HCT116 (cell line): ENCODE measurements at regions not wholly inside any gene's neighbourhood (a gene's known extent, or its start where the extent isn't known, plus 50 kb on each side); places are given as distances from the start of the nearest gene placed in this dataset.

Experiments used
- ATAC-seq: fragments of 200-7000 bp; cut with Tn5 transposase; 2 replicates; pipeline ENCODE4 v1.9.1; 2020; ENCODE audit warnings: mild to moderate bottlenecking, moderate library complexity
- BruUV-seq: library from RNA; stranded (reverse); fragments of 400-500 nt; replicated peaks from 2 replicates; lab custom pipeline; 2021; lab: Mats Ljungman, UMichigan
- CTCF ChIA-PET: fragments of 300-600 bp; sonication (Branson Sonifier 250); formaldehyde crosslinking; loops from one replicate; lab custom pipeline; 2021; ENCODE audit warnings: antibody characterized with exemption; lab: Charles Lee
- POLR2A ChIA-PET: fragments of 300-600, 350-600 bp; sonication (Branson Sonifier 250); formaldehyde crosslinking; loops from one replicate; lab custom pipeline; 2021; ENCODE audit warnings: antibody characterized with exemption; lab: Charles Lee
- RAD21 ChIA-PET, 2 experiments: fragments of 300-600 bp; sonication (Branson Sonifier 250); formaldehyde crosslinking; loops; one replicate each; lab custom pipeline; 2023; ENCODE audit warnings: low total read pairs in 2 of 2; ENCODE audit not compliant: uncharacterized antibody in 2 of 2, unreplicated experiment in 2 of 2, low non-redundant PET in 1 of 2; lab: Charles Lee
- DNase-seq: peaks from one replicate; pipeline ENCODE4 v3.0.0-alpha.2; 2010; ENCODE audit warnings: low read depth, low spot score
- H2AFZ ChIP-seq: fragments of 200-600 bp; shearing (Covaris generic), sonication (generic); 2 replicates; pipeline ENCODE4 v1.6.1; 2017; ENCODE audit warnings: low read depth, mixed run types, mixed read lengths, antibody characterized with exemption, low read length; ENCODE audit not compliant: poor library complexity, severe bottlenecking
- H3K27ac ChIP-seq: 2 replicates; pipeline ENCODE4 v1.5.1; 2012; ENCODE audit warnings: low read depth, low read length
- H3K27me3 ChIP-seq: fragments of 200-600 bp; sonication (generic); 2 replicates; pipeline ENCODE4 v1.6.1; 2016; ENCODE audit warnings: mixed run types, low read length, mixed read lengths; ENCODE audit not compliant: insufficient read depth
- H3K36me3 ChIP-seq, 2 experiments: fragments of 200-500 bp in 1 of 2; fragments of 200-600 bp in 1 of 2; sonication (Bioruptor generic) in 1 of 2; sonication (generic) in 1 of 2; 2 replicates each; pipeline versions ENCODE4 v1.5.1 to v1.6.1; 2014 to 2016; ENCODE audit warnings: low read length in 2 of 2, inconsistent platforms in 1 of 2, mixed read lengths in 1 of 2, mixed run types in 1 of 2; ENCODE audit not compliant: insufficient read depth in 2 of 2, control insufficient read depth in 1 of 2
- H3K4me1 ChIP-seq, 2 experiments: fragments of 200-600 bp in 1 of 2; sonication (generic) in 1 of 2; 2 replicates each; pipeline versions ENCODE4 v1.5.1 to v1.6.1; 2012 to 2017; ENCODE audit warnings: low read length in 2 of 2, inconsistent platforms in 1 of 2, mild to moderate bottlenecking in 1 of 2, mixed read lengths in 1 of 2, mixed run types in 1 of 2, moderate library complexity in 1 of 2; ENCODE audit not compliant: insufficient read depth in 2 of 2, control insufficient read depth in 1 of 2
- H3K4me2 ChIP-seq: fragments of 200-600 bp; sonication (generic); 2 replicates; pipeline ENCODE4 v1.6.1; 2017; ENCODE audit warnings: mixed run types, low read length, mixed read lengths
- H3K4me3 ChIP-seq, 2 experiments: fragments of 200-600 bp in 1 of 2; sonication (generic) in 1 of 2; replicated peaks in 1 of 2; 2 replicates each; pipeline ENCODE4 v1.5.1; 2011 to 2016; ENCODE audit warnings: low read length in 2 of 2, control low read depth in 1 of 2, low read depth in 1 of 2, mild to moderate bottlenecking in 1 of 2, mixed read lengths in 1 of 2, mixed run types in 1 of 2
- H3K79me2 ChIP-seq: fragments of 200-600 bp; sonication (generic); 2 replicates; pipeline ENCODE4 v1.6.1; 2017; ENCODE audit warnings: mild to moderate bottlenecking, mixed run types, low read length, moderate library complexity, mixed read lengths; ENCODE audit not compliant: insufficient read depth
- H3K9ac ChIP-seq: fragments of 200-600 bp; sonication (generic); 2 replicates; pipeline ENCODE4 v1.6.1; 2016; ENCODE audit warnings: low read length, mixed read lengths
- H3K9me2 ChIP-seq: fragments of 200-600 bp; sonication (generic), shearing (Covaris generic); 2 replicates; pipeline ENCODE4 v1.6.1; 2017; ENCODE audit warnings: mixed run types, mild to moderate bottlenecking, moderate library complexity; ENCODE audit not compliant: insufficient read depth
- H3K9me3 ChIP-seq, 2 experiments: fragments of 200-500 bp in 1 of 2; fragments of 200-600 bp in 1 of 2; sonication (Bioruptor generic) in 1 of 2; sonication (generic) in 1 of 2; 2 replicates each; pipeline ENCODE4 v1.6.1; 2014 to 2017; ENCODE audit warnings: low read length in 2 of 2, mixed read lengths in 2 of 2, inconsistent platforms in 1 of 2, low read depth in 1 of 2, mild to moderate bottlenecking in 1 of 2, mixed run types in 1 of 2, moderate library complexity in 1 of 2; ENCODE audit not compliant: control insufficient read depth in 1 of 2, insufficient read depth in 1 of 2
- H4K20me1 ChIP-seq: fragments of 200-600 bp; sonication (generic), shearing (Covaris generic); 2 replicates; pipeline ENCODE4 v1.6.1; 2017; ENCODE audit warnings: mixed run types, mild to moderate bottlenecking, moderate library complexity; ENCODE audit not compliant: insufficient read depth
- EGR1 ChIP-seq: IDR thresholded peaks from 2 replicates; pipeline ENCODE4 v1.6.1; 2012; ENCODE audit warnings: low read depth
- POLR2A ChIP-seq: IDR thresholded peaks from 2 replicates; pipeline ENCODE4 v1.7.0; 2011; ENCODE audit warnings: borderline replicate concordance; ENCODE audit not compliant: insufficient read depth, insufficient read length; ENCODE audit errors: extremely low read depth
- SP1 ChIP-seq: IDR thresholded peaks from 2 replicates; pipeline ENCODE4 v1.6.1; 2012; ENCODE audit warnings: low read depth
- ZNF274 ChIP-seq: fragments of 200-500 bp; sonication (Bioruptor generic); IDR thresholded peaks from 2 replicates; pipeline ENCODE4 v1.6.1; 2014; ENCODE audit warnings: mild to moderate bottlenecking, low read depth, low read length, inconsistent platforms
- intact Hi-C: fragments of 100-400 bp; cut with micrococcal nuclease; formaldehyde crosslinking; loops from 2 replicates; pipeline ENCODE4 v1.10.0; 2022
- TF ChIP-seq, protein P1 (sequence below): IDR thresholded peaks from 2 replicates; pipeline ENCODE4 v1.6.1; 2012
- TF ChIP-seq, protein P2 (sequence below): IDR thresholded peaks from 2 replicates; pipeline ENCODE4 v1.6.1; 2011; ENCODE audit warnings: mild to moderate bottlenecking, low read length, moderate library complexity; ENCODE audit not compliant: insufficient replicate concordance; ENCODE audit errors: extremely low read depth
- TF ChIP-seq, protein P3 (sequence below): IDR thresholded peaks from 2 replicates; pipeline ENCODE4 v1.6.1; 2012; ENCODE audit warnings: low read depth
- TF ChIP-seq, protein P4 (sequence below), 3 experiments: fragments of 200-600 bp in 1 of 3; sonication (generic) in 1 of 3; IDR thresholded peaks in 2 of 3; conservative IDR thresholded peaks in 1 of 3; 2 replicates each; pipeline ENCODE4 v1.5.1; 2012 to 2017; ENCODE audit warnings: low read depth in 2 of 3, low read length in 2 of 3, antibody characterized with exemption in 1 of 3, borderline replicate concordance in 1 of 3, control low read depth in 1 of 3, mild to moderate bottlenecking in 1 of 3, mixed read lengths in 1 of 3, mixed run types in 1 of 3, moderate library complexity in 1 of 3; ENCODE audit not compliant: insufficient read depth in 1 of 3

DNA sequence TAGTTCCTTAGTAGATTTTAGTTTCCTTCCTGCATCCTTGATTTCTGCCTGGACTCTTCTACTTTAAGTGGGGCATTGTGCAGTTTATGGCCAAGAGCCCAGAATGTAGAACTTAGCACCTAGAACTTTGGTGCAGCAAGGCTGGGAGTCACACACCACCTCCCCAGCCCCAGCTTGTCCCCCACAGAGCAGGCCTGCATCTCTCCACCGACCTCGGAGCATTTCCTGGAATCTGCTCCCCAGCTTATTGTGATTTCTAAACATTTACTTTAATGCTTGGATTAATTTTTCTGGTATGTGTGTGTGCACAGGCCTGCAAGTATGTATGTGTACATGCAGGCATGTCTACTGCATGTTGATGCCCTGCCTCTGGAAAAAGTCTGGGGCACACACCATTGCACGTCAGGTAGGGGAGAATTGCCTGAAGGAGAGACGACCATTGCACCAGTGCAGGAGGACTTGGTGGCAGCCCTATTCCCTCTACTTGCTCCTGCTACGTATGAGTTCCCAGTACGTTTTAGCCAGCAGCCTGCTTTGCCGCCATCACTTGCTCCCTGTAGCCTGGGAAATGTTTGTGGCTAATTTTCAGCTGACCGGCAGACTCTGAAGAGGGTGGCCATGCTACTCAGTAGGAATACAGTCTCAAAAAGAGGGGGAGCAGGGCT lies 419.9 kb upstream of the HS6ST1 start:
- Histone ChIP-seq H3K9me3 (no peaks in the 10 kb centered on the region), H3K79me2 (no peaks in the 10 kb centered on the region), H3K27me3 (peaks cover 18% of the 10 kb centered on the region; the same call in 1 of the 2 replicates), H3K4me1 (no peaks in the 10 kb centered on the region), H3K4me3 (no peak overlapping the region), H4K20me1 (no peaks in the 10 kb centered on the region), H3K9ac (no peak overlapping the region)
- CTCF ChIA-PET = interaction anchor here (1.2 kb wide), 1 partner anchor 12 kb away, joined by 3 read pairs; no protein-coding TSS in a partner anchor
- ATAC-seq = no peak
- POLR2A ChIA-PET = no interaction called here
- RAD21 ChIA-PET = no interaction called here
- intact Hi-C loops = loop anchor here (5.0 kb wide), 1 partner anchor 1184 kb away; no protein-coding TSS in a partner anchor
- TF ChIP-seq, protein P1, sequence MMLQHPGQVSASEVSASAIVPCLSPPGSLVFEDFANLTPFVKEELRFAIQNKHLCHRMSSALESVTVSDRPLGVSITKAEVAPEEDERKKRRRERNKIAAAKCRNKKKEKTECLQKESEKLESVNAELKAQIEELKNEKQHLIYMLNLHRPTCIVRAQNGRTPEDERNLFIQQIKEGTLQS = no peak
- TF ChIP-seq EGR1 = no peak
- TF ChIP-seq SP1 = no peak
- TF ChIP-seq, protein P2, sequence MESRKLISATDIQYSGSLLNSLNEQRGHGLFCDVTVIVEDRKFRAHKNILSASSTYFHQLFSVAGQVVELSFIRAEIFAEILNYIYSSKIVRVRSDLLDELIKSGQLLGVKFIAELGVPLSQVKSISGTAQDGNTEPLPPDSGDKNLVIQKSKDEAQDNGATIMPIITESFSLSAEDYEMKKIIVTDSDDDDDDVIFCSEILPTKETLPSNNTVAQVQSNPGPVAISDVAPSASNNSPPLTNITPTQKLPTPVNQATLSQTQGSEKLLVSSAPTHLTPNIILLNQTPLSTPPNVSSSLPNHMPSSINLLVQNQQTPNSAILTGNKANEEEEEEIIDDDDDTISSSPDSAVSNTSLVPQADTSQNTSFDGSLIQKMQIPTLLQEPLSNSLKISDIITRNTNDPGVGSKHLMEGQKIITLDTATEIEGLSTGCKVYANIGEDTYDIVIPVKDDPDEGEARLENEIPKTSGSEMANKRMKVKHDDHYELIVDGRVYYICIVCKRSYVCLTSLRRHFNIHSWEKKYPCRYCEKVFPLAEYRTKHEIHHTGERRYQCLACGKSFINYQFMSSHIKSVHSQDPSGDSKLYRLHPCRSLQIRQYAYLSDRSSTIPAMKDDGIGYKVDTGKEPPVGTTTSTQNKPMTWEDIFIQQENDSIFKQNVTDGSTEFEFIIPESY = no peak
- TF ChIP-seq, protein P3, sequence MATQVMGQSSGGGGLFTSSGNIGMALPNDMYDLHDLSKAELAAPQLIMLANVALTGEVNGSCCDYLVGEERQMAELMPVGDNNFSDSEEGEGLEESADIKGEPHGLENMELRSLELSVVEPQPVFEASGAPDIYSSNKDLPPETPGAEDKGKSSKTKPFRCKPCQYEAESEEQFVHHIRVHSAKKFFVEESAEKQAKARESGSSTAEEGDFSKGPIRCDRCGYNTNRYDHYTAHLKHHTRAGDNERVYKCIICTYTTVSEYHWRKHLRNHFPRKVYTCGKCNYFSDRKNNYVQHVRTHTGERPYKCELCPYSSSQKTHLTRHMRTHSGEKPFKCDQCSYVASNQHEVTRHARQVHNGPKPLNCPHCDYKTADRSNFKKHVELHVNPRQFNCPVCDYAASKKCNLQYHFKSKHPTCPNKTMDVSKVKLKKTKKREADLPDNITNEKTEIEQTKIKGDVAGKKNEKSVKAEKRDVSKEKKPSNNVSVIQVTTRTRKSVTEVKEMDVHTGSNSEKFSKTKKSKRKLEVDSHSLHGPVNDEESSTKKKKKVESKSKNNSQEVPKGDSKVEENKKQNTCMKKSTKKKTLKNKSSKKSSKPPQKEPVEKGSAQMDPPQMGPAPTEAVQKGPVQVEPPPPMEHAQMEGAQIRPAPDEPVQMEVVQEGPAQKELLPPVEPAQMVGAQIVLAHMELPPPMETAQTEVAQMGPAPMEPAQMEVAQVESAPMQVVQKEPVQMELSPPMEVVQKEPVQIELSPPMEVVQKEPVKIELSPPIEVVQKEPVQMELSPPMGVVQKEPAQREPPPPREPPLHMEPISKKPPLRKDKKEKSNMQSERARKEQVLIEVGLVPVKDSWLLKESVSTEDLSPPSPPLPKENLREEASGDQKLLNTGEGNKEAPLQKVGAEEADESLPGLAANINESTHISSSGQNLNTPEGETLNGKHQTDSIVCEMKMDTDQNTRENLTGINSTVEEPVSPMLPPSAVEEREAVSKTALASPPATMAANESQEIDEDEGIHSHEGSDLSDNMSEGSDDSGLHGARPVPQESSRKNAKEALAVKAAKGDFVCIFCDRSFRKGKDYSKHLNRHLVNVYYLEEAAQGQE = no peak
- no peak for TF ChIP-seq POLR2A
- TF ChIP-seq, protein P4, sequence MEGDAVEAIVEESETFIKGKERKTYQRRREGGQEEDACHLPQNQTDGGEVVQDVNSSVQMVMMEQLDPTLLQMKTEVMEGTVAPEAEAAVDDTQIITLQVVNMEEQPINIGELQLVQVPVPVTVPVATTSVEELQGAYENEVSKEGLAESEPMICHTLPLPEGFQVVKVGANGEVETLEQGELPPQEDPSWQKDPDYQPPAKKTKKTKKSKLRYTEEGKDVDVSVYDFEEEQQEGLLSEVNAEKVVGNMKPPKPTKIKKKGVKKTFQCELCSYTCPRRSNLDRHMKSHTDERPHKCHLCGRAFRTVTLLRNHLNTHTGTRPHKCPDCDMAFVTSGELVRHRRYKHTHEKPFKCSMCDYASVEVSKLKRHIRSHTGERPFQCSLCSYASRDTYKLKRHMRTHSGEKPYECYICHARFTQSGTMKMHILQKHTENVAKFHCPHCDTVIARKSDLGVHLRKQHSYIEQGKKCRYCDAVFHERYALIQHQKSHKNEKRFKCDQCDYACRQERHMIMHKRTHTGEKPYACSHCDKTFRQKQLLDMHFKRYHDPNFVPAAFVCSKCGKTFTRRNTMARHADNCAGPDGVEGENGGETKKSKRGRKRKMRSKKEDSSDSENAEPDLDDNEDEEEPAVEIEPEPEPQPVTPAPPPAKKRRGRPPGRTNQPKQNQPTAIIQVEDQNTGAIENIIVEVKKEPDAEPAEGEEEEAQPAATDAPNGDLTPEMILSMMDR (IDR thresholded peaks at IDR 0.05 in 2 of 3, conservative IDR thresholded peaks at IDR 0.05 in 1 of 3; ENCODE audit: borderline replicate concordance in 1 of 3, insufficient read depth in 1 of 3, low read depth in 2 of 3, low read length in 2 of 3) = no peak
- no peak for TF ChIP-seq ZNF274
- TF ChIP-seq, all 23 proteins: peak for 0
- Histone ChIP-seq H3K4me2 (no peak overlapping the region), H2AFZ (no peak overlapping the region), H3K27ac (no peak overlapping the region), H3K9me2 (no peaks in the 10 kb centered on the region), H3K36me3 (no peaks in the 10 kb centered on the region)
- DNase-seq = no peak
- no TSS peak for BruUV-seq
